Activated CD8-positive, alpha-beta memory T cell treated with anti-CD3 and anti-CD28 coated beads, Interleukin-2, amount 50 U/mL, for 24 hours (primary cell): ENCODE measurements at regions not wholly inside any gene's neighbourhood (a gene's known extent, or its start where the extent isn't known, plus 50 kb on each side); places are given as distances from the start of the nearest gene placed in this dataset.
"Not testable (repeated sequence)": the region's sequence is repeated elsewhere in the genome, so short reads cannot be mapped to it uniquely, and the experiment has no call there.

ENCODE experiments used
- DNase-seq: peaks from one replicate; pipeline ENCODE4 v3.0.0-alpha.2; 2020; ENCODE audit errors: extremely low read depth

DNA sequence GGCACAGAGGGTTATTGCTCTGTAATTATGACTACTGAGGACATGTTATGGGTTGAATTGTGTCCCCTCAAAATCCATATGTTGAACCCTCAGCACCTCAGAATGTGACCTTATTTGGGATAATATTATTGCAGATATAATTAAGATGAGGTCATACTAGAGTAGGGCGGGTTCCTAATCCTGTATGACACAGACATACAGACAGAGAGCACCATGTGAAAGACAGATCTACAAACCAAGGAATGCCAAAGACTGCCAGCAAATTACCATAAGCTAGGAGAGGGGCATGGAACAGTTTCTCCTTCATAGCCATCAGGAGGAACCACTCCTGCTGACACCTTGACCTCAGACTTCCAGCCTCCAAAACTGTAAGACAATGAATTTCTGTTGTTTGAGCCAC lies 115.2 kb upstream of the OTUD4 start:
- no peak for DNase-seq

DNA sequence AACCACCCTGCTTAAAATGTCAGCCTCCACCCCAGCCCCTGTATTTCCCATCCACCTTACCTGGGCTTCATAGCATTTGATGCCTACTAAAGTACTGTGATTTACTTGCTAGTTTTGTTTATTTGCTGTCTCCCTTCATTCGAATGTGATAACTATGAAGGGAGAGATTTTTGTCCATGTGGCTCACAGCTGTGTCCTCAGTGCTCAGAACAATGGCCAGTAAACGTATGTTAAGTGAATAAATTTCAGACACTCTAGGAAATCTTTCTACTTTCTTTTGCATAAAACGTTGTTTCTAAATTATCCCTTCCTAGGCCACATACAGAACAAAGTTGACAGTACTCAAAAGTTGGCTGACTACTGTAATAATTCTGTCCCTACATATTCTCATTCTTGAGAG lies 114.7 kb upstream of the OTUD4 start:
- DNase-seq = no peak

DNA sequence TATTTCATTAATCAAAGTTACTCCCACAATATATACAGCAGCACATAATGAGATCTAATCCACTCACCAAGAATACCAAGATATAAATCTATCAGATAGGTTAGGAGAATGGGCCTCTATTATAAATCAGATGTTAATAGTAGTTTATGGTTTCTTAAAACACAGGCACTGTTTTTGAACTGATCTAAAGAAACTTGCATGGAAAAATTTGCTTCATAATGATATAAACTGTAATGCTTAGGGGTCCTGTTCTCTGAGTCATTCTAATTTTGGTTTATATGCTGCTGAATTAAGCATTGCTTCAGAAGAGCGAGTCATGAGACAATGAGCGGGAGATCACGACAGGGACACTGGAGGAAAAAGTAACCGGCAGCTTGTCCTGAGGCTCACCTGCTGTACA lies 113.3 kb upstream of the OTUD4 start:
- no peak for DNase-seq

DNA sequence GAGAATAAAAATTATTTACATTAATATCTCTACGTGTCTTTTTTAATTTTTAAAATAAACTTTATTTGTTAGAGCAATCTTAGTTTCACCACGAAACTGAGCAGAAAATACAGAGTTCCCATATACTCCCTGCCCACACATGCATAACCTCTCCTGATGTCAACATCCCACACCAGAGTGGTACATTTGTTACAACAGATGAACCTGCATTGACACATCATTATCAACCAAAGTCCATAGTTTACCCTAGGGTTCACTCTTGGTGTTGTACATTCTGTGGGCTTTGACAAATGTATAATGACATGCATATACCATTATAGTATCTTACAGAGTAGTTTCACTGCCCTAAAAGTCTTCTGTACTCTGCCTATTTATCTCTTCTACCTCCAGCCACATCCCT lies 110.6 kb upstream of the OTUD4 start:
- DNase-seq = no peak

DNA sequence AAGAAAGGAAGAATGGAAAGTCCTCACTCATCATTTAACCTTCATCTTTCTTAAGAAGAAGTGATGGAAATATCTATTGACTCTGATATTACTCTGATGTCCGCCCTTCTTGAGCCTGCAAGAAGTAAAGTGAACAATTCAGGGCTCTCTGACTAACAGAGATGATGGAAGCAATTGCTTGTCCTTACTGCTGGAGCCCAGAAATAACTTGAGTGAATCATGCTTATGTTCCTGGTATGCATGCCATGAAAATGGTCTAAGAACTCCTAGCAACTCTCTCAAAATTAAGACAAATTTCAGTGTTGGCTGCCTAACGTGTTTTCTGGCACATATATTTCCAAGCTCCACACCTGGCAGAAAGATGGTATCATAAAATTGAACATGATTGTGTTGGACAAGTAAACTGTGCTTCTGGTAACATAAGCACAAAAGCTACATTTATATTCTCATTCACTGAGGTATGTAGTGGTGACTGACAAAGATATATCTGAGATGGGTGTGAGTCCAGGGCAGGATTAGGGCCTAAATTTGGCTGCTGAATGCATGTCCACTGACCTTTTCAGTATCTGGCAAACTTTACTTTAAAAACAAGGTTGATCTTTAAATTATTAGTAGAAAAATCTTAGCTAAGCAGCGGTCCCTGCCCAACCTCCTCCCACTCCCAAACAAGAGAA lies 109.2 kb upstream of the OTUD4 start:
- no peak for DNase-seq

DNA sequence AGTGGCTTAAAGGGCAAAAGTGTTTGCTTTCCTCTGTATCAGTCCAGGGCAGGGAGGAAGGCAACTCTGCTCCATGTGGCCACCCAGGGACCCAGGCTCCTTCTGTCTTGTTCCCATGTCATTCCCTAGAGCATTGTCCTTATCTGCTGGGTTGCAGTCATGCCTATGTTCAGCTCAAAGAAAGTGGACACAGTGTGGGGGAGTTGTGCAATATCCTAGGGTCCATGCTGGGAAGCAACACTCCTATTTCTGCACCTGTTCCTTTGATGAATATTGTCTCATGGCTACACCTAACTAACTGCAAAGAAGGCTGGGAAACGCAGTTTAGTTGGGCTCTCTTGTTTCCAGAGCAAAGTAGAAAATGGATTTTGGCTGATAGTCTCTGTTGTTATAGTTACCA lies 107.0 kb upstream of the OTUD4 start:
- no peak for DNase-seq

DNA sequence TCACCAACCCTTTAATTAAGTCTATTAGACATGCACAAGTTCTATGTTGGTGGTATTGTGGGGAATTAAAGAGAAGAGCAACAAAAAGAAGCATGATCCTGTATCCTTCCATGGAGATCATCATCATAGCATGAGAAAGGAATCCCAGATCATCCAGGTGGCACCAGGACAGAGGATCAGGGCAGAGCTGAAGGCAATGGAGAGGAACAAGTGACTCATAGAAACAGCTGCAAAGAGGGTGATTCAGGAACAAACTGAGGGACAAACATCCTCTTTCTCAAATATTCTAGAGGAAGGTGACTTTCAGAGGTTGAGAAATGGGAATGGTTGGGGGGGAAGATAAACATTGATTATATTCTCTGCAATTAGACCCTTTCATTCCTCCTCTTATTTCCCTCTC lies 105.5 kb upstream of the OTUD4 start:
- no peak for DNase-seq

DNA sequence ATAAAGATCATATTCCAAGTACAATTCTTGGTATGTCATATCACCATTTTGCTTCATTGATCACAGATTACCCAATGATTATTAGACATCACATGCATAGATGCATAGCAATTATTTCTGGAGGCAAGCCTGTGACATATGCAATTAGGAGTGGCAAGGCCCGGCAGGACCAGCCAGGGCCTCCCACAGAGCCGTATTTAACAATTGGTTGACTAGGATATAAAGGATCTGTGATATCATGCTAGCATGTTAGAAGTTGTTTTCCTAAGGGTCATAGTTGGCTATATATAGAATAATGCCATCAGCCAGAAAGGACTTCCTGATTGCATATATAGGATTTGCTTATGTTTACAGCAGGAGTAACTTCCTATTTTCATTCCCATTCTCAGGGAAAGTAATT lies 103.5 kb upstream of the OTUD4 start:
- no peak for DNase-seq

DNA sequence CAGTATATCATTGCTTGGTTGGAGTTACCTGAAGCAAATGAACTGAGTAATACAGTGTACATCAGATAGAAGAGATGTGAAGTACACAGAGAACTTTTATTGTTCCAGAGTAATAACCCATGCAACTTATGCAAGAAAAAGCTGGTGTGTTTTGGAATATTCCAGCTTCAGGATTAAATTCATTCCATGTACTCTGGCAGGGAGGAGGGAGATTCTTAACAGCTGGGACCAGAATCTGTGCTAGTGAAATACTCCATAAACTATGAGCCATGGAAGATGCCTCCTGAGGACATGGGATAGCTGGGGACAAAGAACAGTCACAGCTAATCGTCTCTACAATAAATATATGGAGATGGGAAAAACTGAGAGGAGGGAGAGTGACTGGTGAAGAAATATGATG lies 101.6 kb upstream of the OTUD4 start:
- DNase-seq = no peak

DNA sequence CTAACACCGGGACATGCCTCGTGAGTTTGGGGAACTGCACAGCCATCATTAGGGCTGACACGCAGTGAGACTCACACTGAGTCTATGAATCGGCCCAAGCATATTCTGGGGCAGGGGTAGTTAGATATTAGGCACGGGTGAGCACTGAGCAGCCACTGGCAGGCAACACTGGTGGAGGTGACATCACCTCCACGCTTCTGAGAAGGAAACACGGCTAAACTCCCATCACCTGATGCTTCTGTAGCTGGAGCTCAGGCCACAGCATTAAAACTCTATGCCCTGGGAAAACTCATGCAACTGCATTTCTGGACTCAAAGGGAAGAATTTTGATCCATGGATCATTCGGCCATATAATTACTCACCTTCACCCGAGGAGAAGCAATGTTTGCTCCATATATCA lies 100.8 kb upstream of the OTUD4 start:
- no peak for DNase-seq

DNA sequence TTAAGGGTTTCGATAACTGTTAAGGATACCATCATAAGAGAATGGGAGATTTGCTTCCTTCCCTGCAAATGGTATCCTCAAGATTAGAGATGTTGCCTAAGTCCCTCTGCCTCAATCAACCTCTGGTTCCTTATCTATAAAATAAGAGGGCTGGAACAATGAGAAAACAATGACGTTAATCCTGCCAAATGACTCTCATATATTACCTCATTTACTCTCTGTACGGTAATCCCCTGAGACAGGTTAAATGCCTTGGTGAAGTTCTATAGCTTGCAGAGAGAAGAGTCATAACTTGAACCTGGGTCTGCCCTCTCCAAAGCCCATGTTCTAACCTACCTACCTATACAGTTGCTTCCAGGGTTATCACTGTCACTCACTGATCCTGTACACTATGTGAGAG lies 100.2 kb upstream of the OTUD4 start:
- DNase-seq = no peak

DNA sequence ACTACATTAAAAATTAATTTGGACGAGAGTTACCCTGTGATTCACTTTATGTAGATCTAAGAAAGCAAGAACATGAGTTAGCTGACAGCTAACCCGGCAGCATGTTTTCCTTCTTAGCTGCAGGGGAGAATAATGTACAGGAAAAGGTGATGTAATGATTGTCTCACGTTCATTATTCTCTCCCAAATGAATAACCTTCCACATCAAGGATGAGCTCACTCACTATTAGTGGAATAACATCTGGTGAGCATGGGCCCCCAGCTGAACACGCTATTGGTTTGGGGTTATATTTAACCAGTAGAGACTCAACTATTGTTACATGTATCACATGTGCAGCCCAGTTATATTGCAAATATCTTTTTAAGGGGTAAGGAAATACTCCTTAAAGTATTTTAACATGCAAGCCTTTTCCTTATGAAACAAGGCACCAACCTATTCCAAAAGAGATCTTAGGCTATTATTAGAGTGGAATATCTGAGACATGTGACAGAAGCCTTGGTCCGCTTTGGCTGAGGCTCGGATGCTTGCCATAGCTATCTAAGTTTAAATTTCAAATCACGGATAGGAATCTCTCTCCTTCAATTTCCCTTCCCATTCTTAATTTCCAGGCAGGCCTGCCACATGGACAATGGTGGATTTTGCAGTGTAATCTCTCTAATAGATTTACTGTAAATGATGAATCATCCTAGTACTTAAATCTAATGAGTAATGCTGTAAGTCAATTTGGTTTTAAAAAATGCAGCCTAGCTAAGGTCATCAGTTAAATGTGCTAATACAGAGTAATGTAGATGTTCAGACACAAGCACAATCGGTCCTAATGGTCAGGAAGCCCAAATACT lies 99.0 kb upstream of the OTUD4 start:
- DNase-seq = no peak

DNA sequence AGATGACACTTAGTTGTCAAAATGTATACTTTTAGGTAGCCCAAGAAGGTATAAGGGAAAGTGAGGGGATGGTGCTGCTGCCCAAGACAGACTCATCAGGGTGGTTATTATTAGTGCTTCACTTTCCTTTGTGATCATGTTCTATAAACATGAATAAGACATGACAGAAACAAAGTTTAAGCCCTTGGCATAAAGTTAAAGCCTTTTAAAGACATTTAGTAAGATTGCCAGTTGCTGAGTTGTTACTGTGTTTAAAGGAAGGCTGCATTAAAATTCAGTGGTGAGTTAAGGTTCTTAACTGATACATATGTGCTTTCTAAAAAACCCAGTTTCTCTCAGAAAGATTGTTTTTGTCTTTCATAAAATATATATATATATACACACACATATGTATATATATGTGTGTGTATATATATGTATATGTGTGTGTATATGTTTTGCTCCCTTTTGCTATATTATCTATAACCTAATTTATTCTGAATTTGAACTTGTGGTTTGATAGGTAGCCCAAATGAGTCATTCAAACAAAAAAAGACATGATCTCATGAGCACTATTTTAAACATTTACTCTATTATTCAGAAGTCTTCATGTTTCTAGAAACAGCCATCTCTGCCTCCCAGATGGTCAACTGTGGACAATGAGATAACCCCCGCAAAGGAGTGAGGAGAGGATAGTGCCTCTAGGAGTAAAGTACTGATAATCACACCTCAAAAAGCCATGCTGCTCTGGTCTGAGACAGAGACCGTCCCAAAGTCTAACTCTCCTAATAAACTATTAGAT lies 98.1 kb upstream of the OTUD4 start:
- DNase-seq = no peak

DNA sequence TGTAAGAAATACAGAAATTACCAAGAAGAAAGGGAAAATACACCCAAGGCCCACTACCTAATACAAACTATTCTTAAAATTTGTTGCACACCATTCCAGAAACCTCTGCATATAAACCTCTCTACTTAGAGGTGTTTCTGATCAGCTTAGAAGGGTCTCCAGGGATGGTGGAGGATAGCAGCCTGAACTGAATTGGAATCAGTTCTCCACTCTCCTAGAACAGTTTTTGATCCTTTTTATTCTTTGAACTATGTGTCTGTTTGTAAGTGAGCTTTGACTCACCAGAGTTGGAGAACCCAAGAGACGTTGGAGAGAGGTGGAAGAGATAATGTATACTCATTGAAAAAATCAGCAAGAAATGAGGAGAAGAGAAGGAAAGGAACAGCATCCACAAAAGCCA lies 96.6 kb upstream of the OTUD4 start:
- no peak for DNase-seq

DNA sequence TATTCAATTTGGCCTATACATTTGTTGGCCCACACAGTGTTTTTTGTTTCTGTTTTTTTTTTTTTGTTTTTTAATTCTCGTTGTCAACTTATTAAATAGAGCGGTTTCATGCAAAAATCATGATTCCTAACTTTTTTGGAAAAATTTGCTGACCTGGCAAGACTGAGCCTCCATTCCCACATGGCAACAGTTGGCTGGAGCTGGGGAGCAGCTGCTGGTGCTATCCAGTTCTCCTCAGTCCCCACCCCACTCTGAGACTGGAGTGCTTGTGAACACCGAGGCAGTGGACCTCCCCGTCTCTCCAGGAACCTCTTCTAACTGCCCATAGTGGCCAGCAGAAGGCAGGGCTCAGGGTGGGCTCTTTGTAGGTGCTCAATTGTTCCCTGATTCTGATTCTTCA lies 95.7 kb upstream of the OTUD4 start:
- DNase-seq = no peak

DNA sequence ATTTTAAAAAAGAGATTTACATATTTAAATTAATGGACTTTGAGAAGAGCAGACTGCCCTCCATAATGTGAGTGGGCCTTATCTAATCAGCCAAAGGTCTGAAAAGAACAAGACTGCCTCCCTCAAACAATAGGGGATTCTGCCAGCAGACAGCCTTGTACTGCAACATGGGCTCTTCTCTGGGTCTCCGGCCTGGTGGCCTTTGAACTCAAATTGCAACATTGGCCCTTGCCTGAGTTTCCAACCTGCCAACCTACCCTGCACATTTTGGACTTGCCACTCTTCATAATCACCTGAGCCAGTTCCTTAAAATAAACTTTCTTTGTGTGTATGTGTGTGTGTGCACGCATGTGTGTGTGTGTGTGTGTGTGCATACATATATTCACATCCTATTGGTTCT lies 90.8 kb upstream of the OTUD4 start:
- DNase-seq = no peak

DNA sequence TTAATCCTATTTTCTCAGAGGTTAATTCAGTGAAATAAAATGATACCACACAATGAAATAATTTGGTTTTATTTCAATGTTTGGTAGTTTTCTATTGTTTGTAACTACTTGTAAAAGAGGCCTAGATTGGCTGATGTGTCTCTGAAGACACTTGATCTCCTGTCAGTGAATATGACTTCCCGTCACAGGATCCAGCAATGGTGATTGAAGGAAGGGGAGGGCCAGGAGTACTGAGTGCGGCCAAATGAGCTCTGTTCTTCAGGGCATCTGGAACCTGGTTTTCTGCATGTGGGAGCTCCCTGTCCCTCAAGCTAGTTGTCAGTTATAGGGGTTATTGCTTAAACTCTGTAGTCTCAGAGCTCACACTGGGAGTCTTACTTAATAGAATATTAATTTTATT lies 86.5 kb upstream of the OTUD4 start:
- DNase-seq = no peak

DNA sequence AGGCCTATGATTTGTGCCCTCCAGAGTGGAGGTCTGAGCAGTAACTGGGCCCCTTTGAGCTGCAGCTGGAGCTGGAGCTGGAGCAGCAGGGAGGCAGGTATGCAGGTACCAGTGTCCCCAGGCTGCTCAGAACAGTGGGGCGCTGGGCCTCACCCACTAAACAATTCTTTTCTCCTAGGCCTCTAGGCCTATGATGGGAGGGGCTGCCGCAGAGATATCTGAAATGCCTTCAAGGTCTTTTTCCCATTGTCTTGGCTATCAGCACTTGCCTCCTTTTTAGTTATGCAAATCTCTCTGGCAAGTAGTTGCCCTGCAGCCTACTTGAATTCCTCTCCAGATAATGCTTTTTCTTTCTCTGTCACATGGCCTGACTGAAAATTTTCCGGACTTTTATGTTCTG lies 79.7 kb upstream of the OTUD4 start:
- no peak for DNase-seq

DNA sequence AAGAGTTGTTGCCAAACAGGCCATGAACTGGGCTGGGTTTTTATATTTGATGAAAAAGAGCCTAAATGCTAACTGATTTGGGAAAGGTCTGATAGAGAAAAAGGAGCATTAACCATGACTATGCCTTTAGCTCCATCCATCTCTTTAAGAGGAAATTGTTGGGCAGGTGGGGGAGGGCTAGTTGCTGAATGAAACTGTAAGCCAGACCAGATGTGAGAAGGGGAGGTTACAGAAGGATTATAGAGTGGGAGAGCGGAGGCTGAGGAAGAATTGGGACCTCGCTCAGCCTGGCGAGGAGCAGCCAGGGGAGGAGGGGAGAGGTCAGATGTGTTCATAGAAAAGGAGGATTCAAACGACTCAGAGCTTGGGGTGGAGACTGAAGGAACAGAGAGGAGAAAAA lies 74.9 kb upstream of the OTUD4 start:
- not testable (repeated sequence) for DNase-seq

DNA sequence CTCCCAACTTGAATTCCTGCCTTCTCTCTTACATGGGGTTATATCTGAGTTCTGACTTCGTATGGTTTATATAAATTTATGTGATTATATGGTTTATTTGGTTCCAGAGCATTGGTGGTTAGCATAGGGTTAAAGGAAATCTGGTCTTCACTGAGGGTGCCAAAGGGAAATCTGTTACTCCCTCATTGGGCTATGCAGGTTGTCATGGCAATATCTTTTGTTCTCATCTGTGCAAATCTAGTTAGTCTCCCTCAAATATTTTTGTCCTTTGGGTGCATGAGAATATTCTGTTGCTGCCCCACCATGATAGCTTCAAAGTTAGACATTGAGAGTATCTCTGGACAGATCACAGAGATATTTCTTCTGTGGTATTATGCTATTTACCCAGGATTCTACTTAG lies 71.8 kb upstream of the OTUD4 start:
- DNase-seq = no peak

DNA sequence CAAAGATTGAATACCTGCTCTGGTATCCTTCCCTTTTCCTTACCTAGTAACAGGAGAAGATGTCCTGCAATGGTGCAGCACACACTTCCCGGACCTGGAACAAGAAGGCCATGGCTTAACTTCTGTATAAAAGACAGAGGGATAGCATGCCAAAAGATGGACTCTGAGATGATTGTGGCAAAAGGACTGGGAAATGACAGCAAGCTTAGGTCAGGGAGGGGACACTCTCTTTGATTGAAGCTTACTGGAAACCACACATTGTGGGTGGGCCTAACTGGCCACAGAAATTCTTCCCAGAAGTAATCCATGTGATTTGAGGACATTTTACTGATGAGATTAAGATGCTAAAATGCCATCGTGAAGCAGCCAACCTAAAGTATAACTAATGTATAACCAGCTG lies 71.0 kb upstream of the OTUD4 start:
- DNase-seq = no peak

DNA sequence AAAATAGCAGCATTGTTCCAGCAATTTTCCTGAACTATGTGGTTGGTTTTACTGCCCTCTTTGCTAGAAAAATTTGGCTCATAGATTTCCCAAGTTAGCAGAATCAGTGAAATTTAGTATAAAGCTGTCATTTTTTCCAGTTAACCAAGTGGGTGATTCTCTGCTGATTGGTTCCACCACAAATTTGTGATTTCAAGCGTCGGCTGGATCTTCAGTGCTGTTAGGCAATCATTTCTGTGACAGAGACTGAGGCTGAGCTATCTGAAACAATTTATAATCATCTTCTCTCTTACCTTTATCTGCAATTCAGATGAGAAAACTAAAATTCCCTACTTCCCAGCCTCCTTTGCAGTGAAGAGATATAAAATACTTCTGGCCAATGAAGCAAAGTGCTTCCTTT lies 68.6 kb upstream of the OTUD4 start:
- no peak for DNase-seq

DNA sequence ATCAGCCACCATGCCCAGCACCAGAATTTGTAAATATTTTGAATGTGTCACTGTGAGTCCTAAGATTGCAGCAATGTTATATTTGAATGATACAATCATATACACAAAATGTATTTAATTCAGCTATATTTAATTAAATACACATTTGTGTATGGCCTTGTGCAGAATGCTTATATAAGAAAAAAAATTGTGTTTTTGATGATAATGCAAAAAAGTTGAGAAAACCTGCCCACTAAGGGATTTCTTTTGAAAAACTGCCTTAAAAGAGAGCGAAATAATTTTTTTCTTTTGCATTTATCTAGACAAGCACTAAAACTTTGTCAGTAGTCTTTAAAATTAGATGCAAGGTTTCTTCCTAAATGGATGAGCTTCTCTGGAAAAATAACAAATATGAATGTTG lies 68.1 kb upstream of the OTUD4 start:
- no peak for DNase-seq
